ENCODE measurements at regions not wholly inside any gene's neighbourhood (a gene's known extent, or its start where the extent isn't known, plus 50 kb on each side); places are given as distances from the start of the nearest gene placed in this dataset.

GRCh38 chr13:110042253-110042950 lies 256.0 kb upstream of the IRS2 start:
- H3K9me3 Mint-ChIP-seq, result peaks cover 2% of the 10 kb centered on the region; the same call in 2 of the 3 replicates
- no peak overlapping the region for H3K27ac Mint-ChIP-seq
- Histone ChIP-seq H3K79me2 (replicated peaks; ENCODE audit: insufficient read depth) (no peaks in the 10 kb centered on the region), H3K4me2 (no peak overlapping the region), H4K20me1 (replicated peaks; ENCODE audit: insufficient read depth) (no peaks in the 10 kb centered on the region), H3K9me2 (ENCODE audit: insufficient read depth) (no peaks in the 10 kb centered on the region), H3K4me3 (no peak overlapping the region), H3F3A (replicated peaks; ENCODE audit: low read depth) (no peaks in the 10 kb centered on the region), H3K4me1 (ENCODE audit: insufficient read depth) (peaks cover 6% of the 10 kb centered on the region; the same call in 1 of the 2 replicates), H3K36me3 (ENCODE audit: insufficient read depth) (no peaks in the 10 kb centered on the region), H3K27me3 (ENCODE audit: insufficient read depth) (no peaks in the 10 kb centered on the region), H3K27ac (ENCODE audit: low read depth) (no peak overlapping the region), H2AFZ (no peak overlapping the region)
- no peaks in the 10 kb centered on the region for H3K36me3 Mint-ChIP-seq (ENCODE audit: low read depth)
- no peaks in the 10 kb centered on the region for H3K27me3 Mint-ChIP-seq (ENCODE audit: insufficient read depth, low read depth, poor library complexity)
- TF ChIP-seq EZH2 (IDR thresholded peaks at IDR 0.05; ENCODE audit: low read depth, unreplicated experiment), result no peak
- TF ChIP-seq STAT1 (IDR thresholded peaks at IDR 0.05; ENCODE audit: unreplicated experiment), result no peak
- TF ChIP-seq EZH2phosphoT487 (IDR thresholded peaks at IDR 0.05; ENCODE audit: unreplicated experiment), result no peak
- no peak for TF ChIP-seq POLR2AphosphoS5 (IDR thresholded peaks at IDR 0.05; ENCODE audit: low read depth)
- TF ChIP-seq ETS1 (IDR thresholded peaks at IDR 0.05), result no peak
- no peak for TF ChIP-seq NANOG (IDR thresholded peaks at IDR 0.05; ENCODE audit: borderline replicate concordance)
- no peak for TF ChIP-seq JUNB (IDR thresholded peaks at IDR 0.05; ENCODE audit: unreplicated experiment)
- no peak for TF ChIP-seq CREB1 (CRISPR knock-in tag; IDR thresholded peaks at IDR 0.05; ENCODE audit: low read depth)
- no peak for TF ChIP-seq ZNF114 (CRISPR knock-in tag; IDR thresholded peaks at IDR 0.05)
- TF ChIP-seq, protein P1, sequence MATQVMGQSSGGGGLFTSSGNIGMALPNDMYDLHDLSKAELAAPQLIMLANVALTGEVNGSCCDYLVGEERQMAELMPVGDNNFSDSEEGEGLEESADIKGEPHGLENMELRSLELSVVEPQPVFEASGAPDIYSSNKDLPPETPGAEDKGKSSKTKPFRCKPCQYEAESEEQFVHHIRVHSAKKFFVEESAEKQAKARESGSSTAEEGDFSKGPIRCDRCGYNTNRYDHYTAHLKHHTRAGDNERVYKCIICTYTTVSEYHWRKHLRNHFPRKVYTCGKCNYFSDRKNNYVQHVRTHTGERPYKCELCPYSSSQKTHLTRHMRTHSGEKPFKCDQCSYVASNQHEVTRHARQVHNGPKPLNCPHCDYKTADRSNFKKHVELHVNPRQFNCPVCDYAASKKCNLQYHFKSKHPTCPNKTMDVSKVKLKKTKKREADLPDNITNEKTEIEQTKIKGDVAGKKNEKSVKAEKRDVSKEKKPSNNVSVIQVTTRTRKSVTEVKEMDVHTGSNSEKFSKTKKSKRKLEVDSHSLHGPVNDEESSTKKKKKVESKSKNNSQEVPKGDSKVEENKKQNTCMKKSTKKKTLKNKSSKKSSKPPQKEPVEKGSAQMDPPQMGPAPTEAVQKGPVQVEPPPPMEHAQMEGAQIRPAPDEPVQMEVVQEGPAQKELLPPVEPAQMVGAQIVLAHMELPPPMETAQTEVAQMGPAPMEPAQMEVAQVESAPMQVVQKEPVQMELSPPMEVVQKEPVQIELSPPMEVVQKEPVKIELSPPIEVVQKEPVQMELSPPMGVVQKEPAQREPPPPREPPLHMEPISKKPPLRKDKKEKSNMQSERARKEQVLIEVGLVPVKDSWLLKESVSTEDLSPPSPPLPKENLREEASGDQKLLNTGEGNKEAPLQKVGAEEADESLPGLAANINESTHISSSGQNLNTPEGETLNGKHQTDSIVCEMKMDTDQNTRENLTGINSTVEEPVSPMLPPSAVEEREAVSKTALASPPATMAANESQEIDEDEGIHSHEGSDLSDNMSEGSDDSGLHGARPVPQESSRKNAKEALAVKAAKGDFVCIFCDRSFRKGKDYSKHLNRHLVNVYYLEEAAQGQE (IDR thresholded peaks at IDR 0.05; ENCODE audit: unreplicated experiment), result no peak
- TF ChIP-seq, protein P2, sequence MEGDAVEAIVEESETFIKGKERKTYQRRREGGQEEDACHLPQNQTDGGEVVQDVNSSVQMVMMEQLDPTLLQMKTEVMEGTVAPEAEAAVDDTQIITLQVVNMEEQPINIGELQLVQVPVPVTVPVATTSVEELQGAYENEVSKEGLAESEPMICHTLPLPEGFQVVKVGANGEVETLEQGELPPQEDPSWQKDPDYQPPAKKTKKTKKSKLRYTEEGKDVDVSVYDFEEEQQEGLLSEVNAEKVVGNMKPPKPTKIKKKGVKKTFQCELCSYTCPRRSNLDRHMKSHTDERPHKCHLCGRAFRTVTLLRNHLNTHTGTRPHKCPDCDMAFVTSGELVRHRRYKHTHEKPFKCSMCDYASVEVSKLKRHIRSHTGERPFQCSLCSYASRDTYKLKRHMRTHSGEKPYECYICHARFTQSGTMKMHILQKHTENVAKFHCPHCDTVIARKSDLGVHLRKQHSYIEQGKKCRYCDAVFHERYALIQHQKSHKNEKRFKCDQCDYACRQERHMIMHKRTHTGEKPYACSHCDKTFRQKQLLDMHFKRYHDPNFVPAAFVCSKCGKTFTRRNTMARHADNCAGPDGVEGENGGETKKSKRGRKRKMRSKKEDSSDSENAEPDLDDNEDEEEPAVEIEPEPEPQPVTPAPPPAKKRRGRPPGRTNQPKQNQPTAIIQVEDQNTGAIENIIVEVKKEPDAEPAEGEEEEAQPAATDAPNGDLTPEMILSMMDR (conservative IDR thresholded peaks at IDR 0.05; ENCODE audit: low read depth in 2 of 2), result no peak
- TF ChIP-seq ZNF331 (CRISPR knock-in tag; IDR thresholded peaks at IDR 0.05; ENCODE audit: low read depth), result no peak
- TF ChIP-seq ZNF462 (CRISPR knock-in tag; IDR thresholded peaks at IDR 0.05), result no peak
- DNase-seq (ENCODE audit: low spot score) (no peak), ATAC-seq (no peak)
- H3K4me1 Mint-ChIP-seq, result peaks cover 24% of the 10 kb centered on the region
- H3K4me3 Mint-ChIP-seq, result no peak overlapping the region
